H9 (cell line): ENCODE measurements at regions not wholly inside any gene's neighbourhood (a gene's known extent, or its start where the extent isn't known, plus 50 kb on each side); places are given as distances from the start of the nearest gene placed in this dataset.

ENCODE experiments used
- DNase-seq: peaks from one replicate; pipeline ENCODE4 v3.0.0-alpha.2; 2017
- H2AFZ ChIP-seq: one replicate; pipeline ENCODE4 v1.6.1; 2013; ENCODE audit warnings: mild to moderate bottlenecking, low read length, control low read depth, moderate library complexity
- H2AK5ac ChIP-seq: 2 replicates; pipeline ENCODE4 v1.6.1; 2013; ENCODE audit warnings: low read length, control low read depth, mixed read lengths; ENCODE audit not compliant: insufficient read length
- H2BK120ac ChIP-seq: one replicate; pipeline ENCODE4 v1.6.1; 2013; ENCODE audit warnings: low read depth, mild to moderate bottlenecking, low read length, control low read depth, inconsistent platforms; ENCODE audit not compliant: poor library complexity, severe bottlenecking
- H2BK12ac ChIP-seq: 2 replicates; pipeline ENCODE4 v1.6.1; 2013; ENCODE audit warnings: low read length, control low read depth, mixed read lengths, low read depth; ENCODE audit not compliant: insufficient read length
- H2BK15ac ChIP-seq: 2 replicates; pipeline ENCODE4 v1.6.1; 2013; ENCODE audit warnings: low read depth, low read length, control low read depth
- H2BK20ac ChIP-seq: one replicate; pipeline ENCODE4 v1.6.1; 2013; ENCODE audit warnings: low read depth, mild to moderate bottlenecking, low read length, control low read depth, inconsistent platforms; ENCODE audit not compliant: poor library complexity, severe bottlenecking
- H2BK5ac ChIP-seq: 2 replicates; pipeline ENCODE4 v1.6.1; 2013; ENCODE audit warnings: low read length, control low read depth, mixed read lengths; ENCODE audit not compliant: insufficient read length
- H3K14ac ChIP-seq: 2 replicates; pipeline ENCODE4 v1.6.1; 2013; ENCODE audit warnings: low read length, control low read depth; ENCODE audit not compliant: insufficient read depth
- H3K18ac ChIP-seq: 2 replicates; pipeline ENCODE4 v1.6.1; 2013; ENCODE audit warnings: low read depth, mild to moderate bottlenecking, mixed read lengths, low read length, control low read depth; ENCODE audit not compliant: insufficient read length
- H3K23ac ChIP-seq: 2 replicates; pipeline ENCODE4 v1.6.1; 2013; ENCODE audit warnings: low read length, control low read depth, mixed read lengths, low read depth; ENCODE audit not compliant: insufficient read length
- H3K23me2 ChIP-seq: 2 replicates; pipeline ENCODE4 v1.6.1; 2013; ENCODE audit warnings: low read depth, mild to moderate bottlenecking, mixed read lengths, low read length, control low read depth; ENCODE audit not compliant: insufficient read length, poor library complexity, severe bottlenecking
- H3K27ac ChIP-seq: 2 replicates; pipeline ENCODE4 v1.5.1; 2013; ENCODE audit warnings: low read length, control low read depth, mixed read lengths, low read depth; ENCODE audit not compliant: insufficient read length
- H3K27me3 ChIP-seq: 2 replicates; pipeline ENCODE4 v1.6.1; 2013; ENCODE audit warnings: low read length, control low read depth, inconsistent platforms; ENCODE audit not compliant: insufficient read depth
- H3K4ac ChIP-seq: 2 replicates; pipeline ENCODE4 v1.6.1; 2013; ENCODE audit warnings: low read depth, mild to moderate bottlenecking, control low read depth, inconsistent platforms, low read length, moderate library complexity
- H3K4me1 ChIP-seq: 2 replicates; pipeline ENCODE4 v1.6.1; 2013; ENCODE audit warnings: low read length, control low read depth, inconsistent platforms; ENCODE audit not compliant: insufficient read depth
- H3K4me2 ChIP-seq: 2 replicates; pipeline ENCODE4 v1.6.1; 2013; ENCODE audit warnings: low read length, control low read depth, mixed read lengths; ENCODE audit not compliant: insufficient read length, insufficient read depth
- H3K56ac ChIP-seq: 2 replicates; pipeline ENCODE4 v1.6.1; 2013; ENCODE audit warnings: low read depth, mild to moderate bottlenecking, mixed read lengths, low read length, control low read depth; ENCODE audit not compliant: insufficient read length
- H3K79me1 ChIP-seq: 2 replicates; pipeline ENCODE4 v1.6.1; 2013; ENCODE audit warnings: low read depth, mild to moderate bottlenecking, moderate library complexity, low read length, control low read depth, inconsistent platforms; ENCODE audit not compliant: insufficient read depth, poor library complexity, severe bottlenecking
- H3K79me2 ChIP-seq: 2 replicates; pipeline ENCODE4 v1.6.1; 2013; ENCODE audit warnings: low read length, control low read depth, inconsistent platforms; ENCODE audit not compliant: insufficient read depth
- H3K9ac ChIP-seq: 2 replicates; pipeline ENCODE4 v1.6.1; 2013; ENCODE audit warnings: low read length, control low read depth, mixed read lengths; ENCODE audit not compliant: insufficient read length; ENCODE audit errors: extremely low read depth
- H3K9me3 ChIP-seq: one replicate; pipeline ENCODE4 v1.6.1; 2013; ENCODE audit warnings: low read depth, low read length, inconsistent platforms; ENCODE audit not compliant: control insufficient read depth
- H3T11ph ChIP-seq: one replicate; pipeline ENCODE4 v1.6.1; 2013; ENCODE audit warnings: mild to moderate bottlenecking, low read length, control low read depth, inconsistent platforms
- H4K20me1 ChIP-seq: one replicate; pipeline ENCODE4 v1.6.1; 2013; ENCODE audit not compliant: control insufficient read depth, insufficient read length, insufficient read depth
- H4K5ac ChIP-seq: 2 replicates; pipeline ENCODE4 v1.6.1; 2013; ENCODE audit warnings: low read depth, mild to moderate bottlenecking, mixed read lengths, low read length, control low read depth; ENCODE audit not compliant: insufficient read length
- H4K8ac ChIP-seq: replicated peaks from 2 replicates; pipeline ENCODE4 v1.6.1; 2013; ENCODE audit warnings: low read length, control low read depth, mixed read lengths, low read depth; ENCODE audit not compliant: insufficient read length
- H4K91ac ChIP-seq: 2 replicates; pipeline ENCODE4 v1.6.1; 2013; ENCODE audit warnings: low read depth, mild to moderate bottlenecking, moderate library complexity, mixed read lengths, low read length, control low read depth; ENCODE audit not compliant: insufficient read length
- H3K27ac Mint-ChIP-seq, 3 experiments: 2 replicates in 2 of 3; 3 replicates in 1 of 3; pipeline ENCODE4 v1.8.0; 2020 to 2021; ENCODE audit warnings: mixed read lengths in 3 of 3, mild to moderate bottlenecking in 1 of 3, moderate library complexity in 1 of 3
- H3K27me3 Mint-ChIP-seq: 2 replicates; pipeline ENCODE4 v1.8.0; 2021; ENCODE audit warnings: low read depth, mild to moderate bottlenecking, moderate library complexity, mixed read lengths
- H3K36me3 Mint-ChIP-seq, 3 experiments: 2 replicates in 2 of 3; 3 replicates in 1 of 3; pipeline ENCODE4 v1.8.0; 2020 to 2021; ENCODE audit warnings: low read depth in 3 of 3, mixed read lengths in 3 of 3; ENCODE audit not compliant: insufficient read depth in 1 of 3
- H3K4me1 Mint-ChIP-seq, 2 experiments: 2 replicates each; pipeline ENCODE4 v1.8.0; 2020; ENCODE audit warnings: mixed read lengths in 2 of 2
- H3K4me3 Mint-ChIP-seq, 2 experiments: 2 replicates in 1 of 2; 3 replicates in 1 of 2; pipeline ENCODE4 v1.8.0; 2020 to 2021; ENCODE audit warnings: mild to moderate bottlenecking in 2 of 2, mixed read lengths in 2 of 2, moderate library complexity in 1 of 2
- H3K9me3 Mint-ChIP-seq, 2 experiments: 2 replicates in 1 of 2; 3 replicates in 1 of 2; pipeline ENCODE4 v1.8.0; 2020; ENCODE audit warnings: mild to moderate bottlenecking in 2 of 2, mixed read lengths in 2 of 2, moderate library complexity in 1 of 2
- WGBS: extraction: QIAGEN DNeasy Blood & Tissue Kit; methylation state at CpG from one replicate; pipeline ENCODE4 v1.1.7; 2013; ENCODE audit warnings: missing lambda C conversion rate, low lambda C conversion rate, mixed read lengths; ENCODE audit not compliant: insufficient read length; ENCODE audit errors: extremely low coverage; 5-methylcytosine and 5-hydroxymethylcytosine counted together
- TF ChIP-seq, protein P1 (sequence below): fragments of 200-600 bp; sonication (generic); conservative IDR thresholded peaks from 3 replicates; pipeline ENCODE4 v1.8.0; 2021; ENCODE audit warnings: antibody characterized with exemption, mild to moderate bottlenecking

DNA sequence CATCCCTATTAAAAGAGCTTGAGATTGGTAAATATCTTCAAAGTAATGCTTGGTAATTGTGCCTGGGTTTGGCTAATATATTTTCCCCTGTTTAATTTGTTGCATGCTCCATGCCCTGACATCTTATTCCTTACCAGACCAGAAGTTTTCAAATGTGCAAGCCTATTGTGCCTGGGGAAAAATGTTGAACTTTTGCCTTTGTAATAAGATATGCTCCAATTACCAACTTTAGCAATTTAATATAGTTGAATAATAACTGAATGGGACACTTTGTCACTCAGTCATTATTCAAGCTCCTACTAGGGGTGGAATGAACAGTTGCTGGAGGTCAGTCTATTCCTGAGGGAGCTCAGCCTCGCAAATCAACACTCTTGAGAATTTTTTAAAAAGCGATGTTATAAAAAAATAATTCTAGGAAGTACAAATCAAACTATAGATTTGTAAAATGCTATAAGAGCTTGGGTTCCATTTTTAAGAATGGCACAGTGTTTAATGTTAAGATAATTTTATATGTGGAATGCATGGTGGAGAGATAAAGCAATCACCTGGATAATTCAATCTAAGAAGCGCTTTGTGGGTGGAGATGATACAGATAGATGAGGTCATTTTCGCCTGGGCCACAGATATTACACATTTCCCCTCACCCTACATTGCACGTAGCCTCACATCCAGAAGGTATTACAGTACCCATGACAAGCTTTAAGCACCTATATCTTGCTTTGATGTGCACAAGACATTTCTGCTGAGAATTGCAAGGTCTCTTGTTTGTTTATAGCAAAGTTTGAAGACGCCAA, 231.8 kb downstream of the PIK3R1 start:
- Histone ChIP-seq H3K27me3 (no peaks in the 10 kb centered on the region), H4K8ac (no peak overlapping the region), H3K23me2 (no peaks in the 10 kb centered on the region), H2BK12ac (no peak overlapping the region), H3K4me2 (no peak overlapping the region), H3K23ac (no peak overlapping the region), H2AFZ (no peak overlapping the region), H2AK5ac (no peak overlapping the region), H4K5ac (no peak overlapping the region), H3K56ac (no peak overlapping the region), H3K79me2 (no peaks in the 10 kb centered on the region), H4K91ac (no peak overlapping the region), H2BK20ac (no peak overlapping the region), H2BK5ac (no peak overlapping the region), H3K27ac (no peak overlapping the region), H3T11ph (no peak overlapping the region), H3K4me1 (no peaks in the 10 kb centered on the region), H2BK15ac (no peak overlapping the region), H3K18ac (no peak overlapping the region), H3K79me1 (no peaks in the 10 kb centered on the region), H4K20me1 (no peaks in the 10 kb centered on the region), H2BK120ac (no peak overlapping the region), H3K14ac (no peak overlapping the region), H3K9ac (no peak overlapping the region), H3K4ac (no peak overlapping the region), H3K9me3 (no peaks in the 10 kb centered on the region)
- no peak overlapping the region for H3K27ac Mint-ChIP-seq
- no peaks in the 10 kb centered on the region for H3K27me3 Mint-ChIP-seq
- no CpG with 5 or more reads among the region's 6 CpGs for WGBS
- peaks cover 6 to 7% of the 10 kb centered on the region in 2 experiments; a peak in 3 of 4 replicates for H3K4me1 Mint-ChIP-seq
- DNase-seq: no peak
- TF ChIP-seq, protein P1, sequence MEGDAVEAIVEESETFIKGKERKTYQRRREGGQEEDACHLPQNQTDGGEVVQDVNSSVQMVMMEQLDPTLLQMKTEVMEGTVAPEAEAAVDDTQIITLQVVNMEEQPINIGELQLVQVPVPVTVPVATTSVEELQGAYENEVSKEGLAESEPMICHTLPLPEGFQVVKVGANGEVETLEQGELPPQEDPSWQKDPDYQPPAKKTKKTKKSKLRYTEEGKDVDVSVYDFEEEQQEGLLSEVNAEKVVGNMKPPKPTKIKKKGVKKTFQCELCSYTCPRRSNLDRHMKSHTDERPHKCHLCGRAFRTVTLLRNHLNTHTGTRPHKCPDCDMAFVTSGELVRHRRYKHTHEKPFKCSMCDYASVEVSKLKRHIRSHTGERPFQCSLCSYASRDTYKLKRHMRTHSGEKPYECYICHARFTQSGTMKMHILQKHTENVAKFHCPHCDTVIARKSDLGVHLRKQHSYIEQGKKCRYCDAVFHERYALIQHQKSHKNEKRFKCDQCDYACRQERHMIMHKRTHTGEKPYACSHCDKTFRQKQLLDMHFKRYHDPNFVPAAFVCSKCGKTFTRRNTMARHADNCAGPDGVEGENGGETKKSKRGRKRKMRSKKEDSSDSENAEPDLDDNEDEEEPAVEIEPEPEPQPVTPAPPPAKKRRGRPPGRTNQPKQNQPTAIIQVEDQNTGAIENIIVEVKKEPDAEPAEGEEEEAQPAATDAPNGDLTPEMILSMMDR: no peak
- no peak overlapping the region for H3K4me3 Mint-ChIP-seq
- no peaks in the 10 kb centered on the region for H3K9me3 Mint-ChIP-seq
- no peaks in the 10 kb centered on the region; a peak in 1 of 7 replicates for H3K36me3 Mint-ChIP-seq
